ENCODE measurements at regions not wholly inside any gene's neighbourhood (a gene's known extent, or its start where the extent isn't known, plus 50 kb on each side); places are given as distances from the start of the nearest gene placed in this dataset.

DNA sequence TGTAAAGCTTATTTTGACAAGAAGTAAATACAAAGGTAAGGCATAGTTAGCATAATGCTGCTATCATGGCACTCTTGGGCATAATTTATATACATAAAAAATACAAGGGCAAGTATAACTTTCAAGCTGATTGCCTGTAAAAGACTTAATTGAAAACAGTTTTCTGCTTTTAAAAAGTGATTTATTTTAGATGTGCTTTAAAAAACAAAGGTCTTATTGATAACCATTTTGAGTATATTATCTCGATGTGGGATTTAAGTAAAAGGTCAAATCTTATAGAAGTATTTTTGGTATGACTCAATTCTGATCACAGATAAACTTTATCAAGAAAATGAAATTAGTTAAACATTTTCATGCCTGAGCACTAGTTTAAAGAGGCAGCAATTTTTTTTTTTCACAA lies 175.8 kb downstream of the KCNRG start:
- TF ChIP-seq, protein P1, sequence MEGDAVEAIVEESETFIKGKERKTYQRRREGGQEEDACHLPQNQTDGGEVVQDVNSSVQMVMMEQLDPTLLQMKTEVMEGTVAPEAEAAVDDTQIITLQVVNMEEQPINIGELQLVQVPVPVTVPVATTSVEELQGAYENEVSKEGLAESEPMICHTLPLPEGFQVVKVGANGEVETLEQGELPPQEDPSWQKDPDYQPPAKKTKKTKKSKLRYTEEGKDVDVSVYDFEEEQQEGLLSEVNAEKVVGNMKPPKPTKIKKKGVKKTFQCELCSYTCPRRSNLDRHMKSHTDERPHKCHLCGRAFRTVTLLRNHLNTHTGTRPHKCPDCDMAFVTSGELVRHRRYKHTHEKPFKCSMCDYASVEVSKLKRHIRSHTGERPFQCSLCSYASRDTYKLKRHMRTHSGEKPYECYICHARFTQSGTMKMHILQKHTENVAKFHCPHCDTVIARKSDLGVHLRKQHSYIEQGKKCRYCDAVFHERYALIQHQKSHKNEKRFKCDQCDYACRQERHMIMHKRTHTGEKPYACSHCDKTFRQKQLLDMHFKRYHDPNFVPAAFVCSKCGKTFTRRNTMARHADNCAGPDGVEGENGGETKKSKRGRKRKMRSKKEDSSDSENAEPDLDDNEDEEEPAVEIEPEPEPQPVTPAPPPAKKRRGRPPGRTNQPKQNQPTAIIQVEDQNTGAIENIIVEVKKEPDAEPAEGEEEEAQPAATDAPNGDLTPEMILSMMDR (IDR thresholded peaks at IDR 0.05): no peak
- no peak for TF ChIP-seq POLR2AphosphoS5 (IDR thresholded peaks at IDR 0.05)
- no peak for TF ChIP-seq POLR2A (IDR thresholded peaks at IDR 0.05)

All from transverse colon (tissue), 4 donors.